ENCODE measurements at regions not wholly inside any gene's neighbourhood (a gene's known extent, or its start where the extent isn't known, plus 50 kb on each side); places are given as distances from the start of the nearest gene placed in this dataset.

GRCh38 chr1:240008298-240008697 is 83.4 kb upstream of the FMN2 start:
- no peak for TF ChIP-seq EZH2 (IDR thresholded peaks at IDR 0.05; ENCODE audit: low read depth, unreplicated experiment)
- no peak for TF ChIP-seq CTCF (conservative IDR thresholded peaks at IDR 0.05; ENCODE audit: low read depth in 2 of 2)
- no peak for TF ChIP-seq POLR2AphosphoS5 (IDR thresholded peaks at IDR 0.05; ENCODE audit: low read depth)
- TF ChIP-seq EZH2phosphoT487 (IDR thresholded peaks at IDR 0.05; ENCODE audit: unreplicated experiment): no peak
- TF ChIP-seq CREB1 (CRISPR knock-in tag; IDR thresholded peaks at IDR 0.05; ENCODE audit: low read depth): no peak
- TF ChIP-seq REST (IDR thresholded peaks at IDR 0.05; ENCODE audit: unreplicated experiment): no peak
- TF ChIP-seq JUNB (IDR thresholded peaks at IDR 0.05; ENCODE audit: unreplicated experiment): no peak

All from GM23338 (cell line).